ENCODE measurements at regions not wholly inside any gene's neighbourhood (a gene's known extent, or its start where the extent isn't known, plus 50 kb on each side); places are given as distances from the start of the nearest gene placed in this dataset.

DNA sequence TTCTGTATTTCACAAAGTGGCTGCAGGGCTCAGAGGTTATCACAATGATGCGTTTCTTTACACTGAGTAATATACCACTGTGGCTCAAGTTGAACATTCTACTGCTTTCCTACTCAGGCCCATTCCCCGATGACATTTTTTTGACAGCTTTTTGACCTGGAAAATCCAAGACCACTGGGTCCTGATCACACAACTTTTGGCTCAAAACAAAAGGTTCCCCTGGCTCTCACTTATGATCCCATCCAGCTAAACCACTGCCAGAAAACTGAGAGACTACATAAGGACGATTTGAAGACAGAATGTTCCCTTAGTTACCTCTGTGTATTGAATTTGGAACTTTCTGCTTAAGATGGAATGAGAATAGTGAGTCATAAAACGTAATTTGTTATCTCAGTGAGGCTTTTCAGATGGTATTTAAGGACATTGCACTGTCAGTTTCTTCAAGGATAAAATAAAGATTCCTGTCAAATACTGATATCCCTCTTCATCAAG, 78.0 kb upstream of the FBXL7 start:
- Histone ChIP-seq H4K20me1 (replicated peaks in 1 of 2; ENCODE audit: control insufficient read depth in 1 of 2, insufficient read depth in 2 of 2, low read length in 2 of 2) (no peaks in the 10 kb centered on the region), H3K23me2 (ENCODE audit: low read depth, low read length) (no peaks in the 10 kb centered on the region), H3K18ac (ENCODE audit: extremely low read depth, low read length) (no peak overlapping the region), H4K91ac (replicated peaks; ENCODE audit: insufficient read length, low read length) (no peak overlapping the region), H2BK20ac (ENCODE audit: low read length) (no peak overlapping the region), H2BK5ac (ENCODE audit: low read depth, low read length) (no peak overlapping the region), H2BK120ac (replicated peaks; ENCODE audit: low read depth, low read length) (no peak overlapping the region), H3K14ac (ENCODE audit: insufficient read length) (no peak overlapping the region), H3K9ac (replicated peaks in 1 of 4; ENCODE audit: extremely low read depth in 1 of 4, low read depth in 3 of 4, low read length in 3 of 4) (no peak overlapping the region), H3K4me1 (replicated peaks in 1 of 4; ENCODE audit: control insufficient read depth in 3 of 4, insufficient read depth in 4 of 4, low read length in 3 of 4) (peaks cover 0 to 10% (median 3%) of the 10 kb centered on the region in 4 experiments; a peak in 4 of 7 replicates), H2AK5ac (ENCODE audit: low read depth, low read length) (no peak overlapping the region), H3K79me2 (ENCODE audit: control insufficient read depth in 1 of 2, insufficient read depth in 2 of 2, low read length in 2 of 2) (no peaks in the 10 kb centered on the region), H3K4ac (replicated peaks; ENCODE audit: insufficient read length, low read depth, low read length) (no peak overlapping the region), H3K27me3 (replicated peaks in 1 of 4; ENCODE audit: control insufficient read depth in 3 of 4, extremely low read depth in 1 of 4, insufficient read depth in 3 of 4, low read length in 3 of 4) (no peaks in the 10 kb centered on the region), H3K9me3 (ENCODE audit: insufficient read depth in 2 of 2, low read depth in 1 of 2, low read length in 1 of 2) (no peaks in the 10 kb centered on the region), H3K23ac (ENCODE audit: insufficient read length) (no peak overlapping the region), H2BK15ac (ENCODE audit: low read length) (no peak overlapping the region), H3K4me3 (ENCODE audit: extremely low read depth in 1 of 4, insufficient read depth in 2 of 4, low read depth in 3 of 4, low read length in 4 of 4) (no peak overlapping the region), H3K4me2 (ENCODE audit: insufficient read depth in 1 of 2, low read depth in 2 of 2, low read length in 2 of 2) (no peak overlapping the region), H3K36me3 (ENCODE audit: control insufficient read depth in 2 of 4, insufficient read depth in 4 of 4, low read length in 3 of 4) (no peaks in the 10 kb centered on the region), H3K79me1 (ENCODE audit: low read depth, low read length) (no peaks in the 10 kb centered on the region), H2AFZ (ENCODE audit: low read length) (no peak overlapping the region), H3K56ac (replicated peaks; ENCODE audit: insufficient read length, low read depth, low read length) (no peak overlapping the region), H2BK12ac (ENCODE audit: low read depth, low read length) (no peak overlapping the region), H4K8ac (ENCODE audit: extremely low read depth, insufficient read depth, low read length) (no peak overlapping the region), H3K27ac (ENCODE audit: low read depth, low read length) (no peak overlapping the region), H4K5ac (ENCODE audit: insufficient read length, low read depth, low read length) (no peak overlapping the region)
- FAIRE-seq = no peak
- TF ChIP-seq CBX8 (IDR thresholded peaks at IDR 0.05; ENCODE audit: borderline replicate concordance, low read depth, low read length) (no peak), ZNF274 (IDR thresholded peaks at IDR 0.05; ENCODE audit: borderline replicate concordance, extremely low read depth, low read length) (no peak), PHF8 (conservative IDR thresholded peaks at IDR 0.05; ENCODE audit: low read depth, low read length) (no peak), TAF7 (optimal IDR thresholded peaks at IDR 0.05; ENCODE audit: borderline replicate concordance, low read depth, low read length) (no peak), TBP (IDR thresholded peaks at IDR 0.05; ENCODE audit: low read depth, low read length) (no peak), SIRT6 (IDR thresholded peaks at IDR 0.05; ENCODE audit: low read length) (no peak), BCL11A (IDR thresholded peaks at IDR 0.05; ENCODE audit: low read depth in 2 of 2, low read length in 2 of 2) (no peak), CEBPB (IDR thresholded peaks at IDR 0.05; ENCODE audit: low read depth, low read length) (no peak)
- 83% methylated on average over 4 of the region's 4 CpGs; no CpG with 5 or more reads in 1 of the 2 experiments for WGBS, 2 experiments (ENCODE audit: extremely low coverage in 1 of 2, insufficient coverage in 1 of 2, insufficient read length in 1 of 2, insufficient replicate concordance in 2 of 2, low coverage in 1 of 2, low lambda C conversion rate in 2 of 2, missing lambda C conversion rate in 1 of 2)
- no peak for DNase-seq (ENCODE audit: low read depth in 1 of 2, low spot score in 2 of 2)
- CTCF ChIA-PET (ENCODE audit: partially characterized antibody) = no interaction called here
- POLR2A ChIA-PET (ENCODE audit: partially characterized antibody) = no interaction called here

All from H1 (cell line).